GM12891 (cell line): ENCODE measurements at regions not wholly inside any gene's neighbourhood (a gene's known extent, or its start where the extent isn't known, plus 50 kb on each side); places are given as distances from the start of the nearest gene placed in this dataset.

Experiments
- DNase-seq: peaks from one replicate; pipeline ENCODE4 v3.0.0; 2011; ENCODE audit warnings: low spot score; ENCODE audit not compliant: insufficient read length
- FAIRE-seq: peaks from 2 replicates; lab custom pipeline; 2011; peaks lifted over from hg19 to GRCh38; lab: Jason Lieb, UNC
- PAX5 ChIP-seq: IDR thresholded peaks from 2 replicates; pipeline ENCODE4 v1.6.1; 2011; ENCODE audit warnings: low read length, moderate library complexity, mild to moderate bottlenecking; ENCODE audit not compliant: insufficient read depth, severe bottlenecking
- POLR2A ChIP-seq: IDR thresholded peaks from 2 replicates; pipeline ENCODE4 v1.6.1; 2011; ENCODE audit warnings: low read depth, low read length, control low read depth
- POLR2AphosphoS5 ChIP-seq: IDR thresholded peaks from 2 replicates; pipeline ENCODE4 v1.6.1; 2011; ENCODE audit warnings: low read depth, low read length, control low read depth
- POU2F2 ChIP-seq: IDR thresholded peaks from 2 replicates; pipeline ENCODE4 v1.6.1; 2011; ENCODE audit warnings: low read depth, mild to moderate bottlenecking, control low read depth, low read length, moderate library complexity
- SPI1 ChIP-seq: IDR thresholded peaks from 2 replicates; pipeline ENCODE4 v1.6.1; 2011; ENCODE audit warnings: low read depth, low read length, control low read depth
- TAF1 ChIP-seq: IDR thresholded peaks from 2 replicates; pipeline ENCODE4 v1.6.1; 2011; ENCODE audit warnings: low read depth, low read length, control low read depth

DNA sequence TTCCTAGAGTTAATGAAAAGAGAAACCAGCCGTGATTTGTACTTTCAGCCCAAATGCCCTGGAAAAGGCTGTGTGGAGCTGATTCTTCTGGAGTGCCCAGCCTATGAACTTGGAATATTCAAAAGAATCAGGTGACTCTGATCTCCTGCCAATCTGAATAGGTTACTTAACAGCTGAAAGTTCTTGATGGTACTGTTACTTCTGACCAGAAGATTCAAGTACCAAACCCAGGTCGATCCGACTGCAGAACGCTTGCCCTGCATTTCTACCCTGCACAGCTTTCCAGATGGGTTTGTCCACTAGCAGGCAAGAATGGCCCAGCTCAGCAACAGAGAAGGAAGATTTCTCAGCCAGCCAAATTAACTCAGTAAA, 430.4 kb downstream of the PID1 start:
- FAIRE-seq (no peak), DNase-seq (no peak)
- no peak for TF ChIP-seq SPI1

DNA sequence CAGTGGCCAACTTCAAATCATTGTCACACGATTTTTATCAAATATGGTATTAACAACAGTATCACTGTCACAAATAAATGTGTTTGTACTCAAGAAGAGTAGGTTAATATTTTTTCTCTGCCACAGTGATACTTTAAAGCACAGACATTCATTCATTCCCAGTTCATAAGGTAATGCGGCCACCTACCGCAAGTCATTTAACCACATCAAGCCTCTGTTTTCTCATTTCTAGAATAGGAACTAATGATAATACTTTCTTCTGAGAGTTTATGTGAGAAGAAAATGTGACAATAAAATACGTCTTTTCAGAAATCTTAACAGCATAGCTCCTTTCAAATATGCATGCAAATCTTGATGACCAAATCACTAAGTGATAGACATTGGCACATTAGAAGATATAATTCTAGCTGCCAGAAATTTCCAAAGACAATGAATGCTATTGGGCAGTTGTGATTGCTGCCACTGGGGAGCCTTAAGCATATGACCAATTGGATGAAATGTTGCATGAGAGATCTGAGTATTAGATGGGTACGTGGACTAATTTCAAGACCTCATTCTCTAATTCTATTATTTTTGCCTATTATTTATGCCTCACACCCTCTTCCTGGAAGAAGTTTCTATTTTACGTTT, 430.9 kb downstream of the PID1 start:
- TF ChIP-seq POLR2A: no peak
- TF ChIP-seq PAX5: no peak
- no peak for TF ChIP-seq POLR2AphosphoS5
- no peak for TF ChIP-seq SPI1
- TF ChIP-seq TAF1: no peak
- TF ChIP-seq POU2F2: no peak
- FAIRE-seq: no peak
- DNase-seq: no peak

DNA sequence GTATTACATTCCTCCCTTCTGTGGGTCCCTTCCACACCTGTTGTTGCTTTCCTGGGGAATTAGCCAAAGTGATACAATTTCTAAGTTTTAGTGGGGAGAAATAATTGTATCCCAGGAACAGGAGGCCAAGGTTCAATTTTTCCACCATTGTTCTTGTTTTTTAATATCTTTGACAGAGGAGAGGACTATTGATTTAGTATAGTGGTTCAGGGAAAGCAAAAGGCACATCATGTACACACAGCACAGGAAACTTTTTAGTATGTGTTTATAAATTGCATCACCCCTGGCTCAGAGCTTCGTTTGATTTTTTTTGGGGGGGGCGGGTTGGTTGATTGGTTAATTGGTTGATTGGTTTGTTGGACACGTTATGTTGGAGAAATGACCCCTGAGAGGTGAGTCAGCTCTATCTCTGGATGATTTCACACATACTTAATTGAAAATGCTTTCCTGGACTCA, 431.6 kb downstream of the PID1 start:
- no peak for FAIRE-seq
- DNase-seq: no peak
- TF ChIP-seq PAX5: no peak

DNA sequence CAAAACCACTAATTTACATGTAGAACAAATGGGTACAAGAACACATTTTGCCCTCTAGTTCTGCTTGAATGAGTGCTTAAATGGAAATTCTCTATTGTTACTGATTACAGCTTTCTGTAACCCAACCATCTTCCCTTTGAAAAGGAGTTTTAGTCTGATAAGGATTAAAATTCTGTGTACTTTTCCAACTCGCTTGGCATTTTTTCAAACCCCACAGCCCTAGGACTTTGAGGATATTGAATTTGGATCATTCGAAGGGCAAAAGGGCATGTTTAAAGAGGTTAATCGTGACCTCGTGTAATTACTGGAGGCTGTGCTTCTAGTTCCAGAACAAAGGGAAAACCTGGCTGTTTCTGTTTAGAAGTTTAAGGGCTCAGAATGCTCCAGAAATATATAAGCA, 432.3 kb downstream of the PID1 start:
- no peak for DNase-seq
- no peak for FAIRE-seq
- TF ChIP-seq POLR2AphosphoS5: no peak
- TF ChIP-seq POLR2A: no peak
- TF ChIP-seq PAX5: no peak
- no peak for TF ChIP-seq POU2F2
- no peak for TF ChIP-seq SPI1
- TF ChIP-seq TAF1: no peak

DNA sequence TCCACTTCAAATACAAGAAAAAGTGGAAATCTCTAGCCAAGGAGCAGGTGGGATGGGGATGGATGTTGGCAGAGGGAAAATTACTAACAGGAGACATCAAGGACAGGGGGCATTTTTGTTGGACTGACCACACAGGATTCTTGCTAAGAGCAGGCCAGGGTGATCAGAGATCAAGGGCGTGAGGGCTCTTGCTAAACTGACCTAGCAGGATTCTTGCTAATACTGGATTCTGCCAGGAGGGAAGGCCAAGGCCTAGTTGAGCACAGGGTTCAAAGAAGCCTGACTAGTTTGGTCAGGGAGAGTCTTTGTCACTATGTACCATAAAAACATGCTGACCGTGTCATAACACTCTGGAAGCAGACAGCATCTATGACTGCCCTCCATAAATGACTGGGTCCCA, 442.7 kb downstream of the PID1 start:
- TF ChIP-seq PAX5 (no peak), POLR2AphosphoS5 (no peak), SPI1 (no peak), TAF1 (no peak), POLR2A (no peak), POU2F2 (no peak)
- no peak for FAIRE-seq
- no peak for DNase-seq

DNA sequence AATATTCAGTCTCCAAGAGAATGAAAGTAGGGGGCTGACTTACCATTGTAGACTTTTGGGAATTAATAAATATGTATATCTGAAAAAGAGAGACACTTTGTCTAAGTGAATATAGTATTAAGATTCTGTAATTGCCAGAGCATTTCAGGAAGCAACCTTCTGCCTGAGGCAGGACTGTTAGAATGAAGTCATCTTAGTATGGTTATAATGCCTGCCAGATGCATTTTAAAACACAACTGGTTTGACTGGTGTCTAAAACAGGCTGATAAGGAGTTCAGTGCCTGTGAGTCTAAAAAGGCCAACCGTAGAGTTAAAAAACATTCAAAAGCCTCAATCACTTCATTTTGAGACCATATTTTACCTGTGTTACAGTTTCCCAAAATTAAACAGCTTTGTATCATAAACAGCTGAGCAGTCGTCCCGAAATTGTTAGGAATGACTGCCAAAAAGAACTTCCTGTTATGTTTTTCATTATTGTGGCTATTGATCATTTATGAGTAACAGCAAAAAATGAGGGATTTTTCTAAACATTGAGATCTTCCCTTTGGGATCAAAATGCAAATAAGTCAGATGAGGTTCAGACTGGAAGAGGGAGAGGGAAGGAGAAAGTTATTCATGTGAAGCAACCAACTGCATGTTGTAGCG, 443.9 kb downstream of the PID1 start:
- DNase-seq (no peak), FAIRE-seq (no peak)

DNA sequence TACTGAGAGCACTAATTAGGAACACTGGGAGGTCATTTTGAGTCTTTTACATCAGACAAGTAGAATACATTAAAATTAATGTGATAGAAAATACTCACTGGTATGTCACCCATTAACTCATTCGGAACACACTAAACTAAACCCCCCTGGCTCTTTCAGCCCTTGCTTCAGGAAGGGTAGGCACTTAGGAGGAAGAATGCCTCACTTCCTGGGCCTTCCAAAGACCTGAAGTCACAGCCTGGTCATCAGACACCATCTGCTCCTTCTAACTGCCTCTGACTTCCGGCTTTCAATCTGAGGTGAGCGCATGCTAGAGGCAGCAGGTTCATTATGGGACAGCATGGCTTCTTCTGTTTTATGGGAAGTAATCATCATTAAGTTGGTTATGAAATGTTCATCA, 451.4 kb downstream of the PID1 start:
- FAIRE-seq: no peak

More for the DNA sequence above, 443.9 kb downstream of the PID1 start:
- no peak for TF ChIP-seq POU2F2
- no peak for TF ChIP-seq POLR2A
- no peak for TF ChIP-seq SPI1
- TF ChIP-seq POLR2AphosphoS5: no peak
- TF ChIP-seq TAF1: no peak
- no peak for TF ChIP-seq PAX5

DNA sequence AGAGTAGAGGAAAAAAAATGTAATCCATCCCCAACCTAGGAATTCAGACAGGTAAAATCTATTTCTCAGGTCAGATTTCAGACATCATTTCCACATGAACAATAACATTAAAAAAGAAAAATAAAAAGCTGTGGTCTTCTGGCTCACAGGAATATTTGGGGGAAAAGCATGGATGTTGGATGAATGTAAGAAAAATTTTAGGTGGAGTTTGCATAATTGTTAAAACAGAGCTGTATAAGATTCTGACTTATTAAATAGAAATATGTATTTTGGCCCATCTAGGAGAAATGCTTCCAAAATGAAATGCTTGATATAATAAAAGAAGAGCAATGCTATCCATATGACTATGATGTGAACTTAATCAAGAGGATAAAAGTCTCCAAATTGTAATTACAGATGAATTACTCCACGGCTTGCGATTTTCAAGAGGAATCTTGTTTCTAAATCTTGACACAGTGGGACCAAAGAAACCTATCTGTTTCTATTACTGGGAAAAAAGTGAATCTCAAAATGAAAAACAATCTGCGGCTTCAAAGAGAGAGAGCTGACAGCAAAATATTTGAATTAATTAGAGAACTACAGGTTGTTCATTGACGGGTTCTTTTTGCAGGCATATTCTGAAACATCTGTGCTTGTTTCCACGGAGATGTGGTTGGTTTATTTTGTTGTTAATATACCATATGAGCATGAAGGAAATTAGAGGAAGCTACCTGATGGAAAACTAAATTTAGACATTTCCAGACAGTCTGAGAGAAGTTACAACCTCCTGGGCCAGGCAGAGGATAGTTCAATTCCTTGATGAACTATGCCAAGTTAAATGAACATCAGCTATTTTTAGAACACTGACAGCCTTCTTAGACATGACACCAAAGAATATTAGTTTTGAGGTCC, 468.7 kb downstream of the PID1 start:
- no peak for FAIRE-seq
- TF ChIP-seq POLR2A (no peak), POLR2AphosphoS5 (no peak), PAX5 (no peak), SPI1 (no peak), POU2F2 (no peak), TAF1 (no peak)
- DNase-seq: no peak

More for the DNA sequence above, 451.4 kb downstream of the PID1 start:
- no peak for TF ChIP-seq POLR2AphosphoS5
- no peak for TF ChIP-seq SPI1
- no peak for TF ChIP-seq TAF1
- no peak for TF ChIP-seq POLR2A
- no peak for TF ChIP-seq PAX5
- no peak for TF ChIP-seq POU2F2
- no peak for DNase-seq

DNA sequence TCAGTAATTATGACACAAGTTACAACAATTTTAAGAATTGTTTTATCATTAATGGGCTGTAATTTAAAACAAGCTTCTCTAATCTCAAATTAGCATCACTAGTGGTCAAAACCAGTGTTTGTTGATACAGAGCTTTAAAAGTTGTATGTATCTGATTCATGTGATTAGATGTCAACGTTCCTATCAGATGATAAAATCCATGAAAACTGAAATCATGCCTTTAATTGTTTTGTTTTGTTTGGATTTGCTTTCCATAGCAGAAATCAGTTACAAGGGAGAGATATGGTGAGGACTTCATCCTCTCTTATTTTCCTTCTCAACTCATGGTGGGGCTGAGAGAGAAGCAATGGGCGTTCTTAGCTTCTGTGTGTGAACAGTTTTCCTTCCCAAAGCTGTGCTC, 469.6 kb downstream of the PID1 start:
- no peak for FAIRE-seq
- TF ChIP-seq POU2F2 (no peak), TAF1 (no peak), POLR2A (no peak), PAX5 (no peak), SPI1 (no peak), POLR2AphosphoS5 (no peak)
- no peak for DNase-seq
